Smooth muscle cell of the brain vasculature (primary cell): ENCODE measurements at regions not wholly inside any gene's neighbourhood (a gene's known extent, or its start where the extent isn't known, plus 50 kb on each side); places are given as distances from the start of the nearest gene placed in this dataset.

Experiments used
- DNase-seq: peaks from one replicate; pipeline ENCODE4 v3.0.0-alpha.2; 2012; ENCODE audit warnings: low read depth, low spot score

DNA sequence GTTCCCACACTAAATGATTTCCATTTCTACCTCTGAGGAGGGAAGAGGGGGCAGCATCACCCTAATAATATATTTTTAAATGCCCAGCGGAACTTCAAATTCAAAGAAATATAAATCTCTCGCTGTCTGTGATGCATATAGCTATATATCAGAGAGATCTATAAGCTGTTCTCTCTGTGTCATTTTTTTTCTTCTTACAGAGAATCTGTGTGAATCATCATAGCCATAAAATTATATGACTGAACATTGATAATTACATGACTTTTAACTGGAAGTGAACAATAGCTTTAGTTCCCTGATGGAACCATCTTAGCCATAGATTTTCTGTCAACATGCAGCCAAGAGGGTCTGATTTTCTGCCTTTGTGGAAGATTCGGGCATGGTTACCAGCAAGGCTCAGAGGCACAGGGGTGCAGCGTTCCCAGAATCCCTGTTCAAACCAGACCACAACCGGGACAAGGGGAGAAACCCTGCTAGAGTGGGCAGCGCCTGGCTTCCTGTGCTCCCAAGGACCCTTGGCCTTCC, 93.7 kb upstream of the OSMR start:
- no peak for DNase-seq

GRCh38 chr5:38752622-38753021, 93.2 kb upstream of the OSMR start:
- DNase-seq, result no peak

GRCh38 chr5:38753141-38753540, 92.7 kb upstream of the OSMR start:
- DNase-seq, result no peak

- no peak for DNase-seq
Measured at GRCh38 chr5:38753776-38754175, 92.0 kb upstream of the OSMR start.

GRCh38 chr5:38755181-38755580, 90.6 kb upstream of the OSMR start:
- peak; percentile 50 for DNase-seq

DNA sequence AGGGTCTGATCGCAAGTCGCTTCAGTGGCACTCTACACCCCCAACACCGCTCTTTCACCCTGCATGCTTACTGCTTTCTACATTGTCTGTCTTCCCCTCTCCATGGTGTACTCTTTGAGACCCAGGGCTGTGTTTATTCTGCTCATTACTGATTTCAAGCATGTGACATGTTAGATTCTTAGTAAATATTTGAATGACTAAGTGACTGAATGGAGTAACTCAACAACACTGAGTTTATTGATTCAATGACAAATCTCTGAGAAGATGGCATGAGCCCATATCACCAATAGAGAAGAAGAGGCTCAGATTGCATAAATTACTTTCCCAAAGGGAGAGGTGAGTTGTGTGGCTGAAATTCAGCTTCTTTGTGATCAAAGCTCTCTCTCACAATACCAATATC, 89.7 kb upstream of the OSMR start:
- DNase-seq, result no peak

GRCh38 chr5:38757451-38758245, 88.2 kb upstream of the OSMR start:
- DNase-seq, result no peak

- no peak for DNase-seq
Measured at GRCh38 chr5:38758774-38759600, 86.8 kb upstream of the OSMR start.

DNA sequence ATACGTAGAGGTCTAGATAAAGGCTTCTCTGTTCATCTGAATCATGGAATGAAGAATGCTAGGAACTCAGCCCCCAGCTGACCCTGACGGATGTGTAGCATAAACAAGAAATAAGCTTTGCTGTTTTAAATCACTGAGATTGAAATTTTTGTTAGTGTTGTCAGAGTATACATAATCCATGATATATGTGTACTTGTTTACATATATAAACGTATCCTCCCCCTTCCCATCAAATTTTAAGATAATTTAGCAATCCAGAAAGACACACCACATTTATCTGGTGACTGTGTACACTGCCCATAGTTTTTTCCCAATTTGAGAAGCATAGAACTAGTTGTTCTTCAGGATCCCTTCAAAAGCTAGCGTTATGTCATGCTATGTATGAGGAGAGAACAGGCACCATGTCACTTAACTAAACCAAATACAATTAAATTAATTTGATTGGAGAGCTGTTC, 80.8 kb upstream of the OSMR start:
- no peak for DNase-seq

GRCh38 chr5:38765399-38765861, 80.4 kb upstream of the OSMR start:
- no peak for DNase-seq

- DNase-seq, result no peak
Measured at GRCh38 chr5:38766151-38766550, 79.7 kb upstream of the OSMR start.

DNA sequence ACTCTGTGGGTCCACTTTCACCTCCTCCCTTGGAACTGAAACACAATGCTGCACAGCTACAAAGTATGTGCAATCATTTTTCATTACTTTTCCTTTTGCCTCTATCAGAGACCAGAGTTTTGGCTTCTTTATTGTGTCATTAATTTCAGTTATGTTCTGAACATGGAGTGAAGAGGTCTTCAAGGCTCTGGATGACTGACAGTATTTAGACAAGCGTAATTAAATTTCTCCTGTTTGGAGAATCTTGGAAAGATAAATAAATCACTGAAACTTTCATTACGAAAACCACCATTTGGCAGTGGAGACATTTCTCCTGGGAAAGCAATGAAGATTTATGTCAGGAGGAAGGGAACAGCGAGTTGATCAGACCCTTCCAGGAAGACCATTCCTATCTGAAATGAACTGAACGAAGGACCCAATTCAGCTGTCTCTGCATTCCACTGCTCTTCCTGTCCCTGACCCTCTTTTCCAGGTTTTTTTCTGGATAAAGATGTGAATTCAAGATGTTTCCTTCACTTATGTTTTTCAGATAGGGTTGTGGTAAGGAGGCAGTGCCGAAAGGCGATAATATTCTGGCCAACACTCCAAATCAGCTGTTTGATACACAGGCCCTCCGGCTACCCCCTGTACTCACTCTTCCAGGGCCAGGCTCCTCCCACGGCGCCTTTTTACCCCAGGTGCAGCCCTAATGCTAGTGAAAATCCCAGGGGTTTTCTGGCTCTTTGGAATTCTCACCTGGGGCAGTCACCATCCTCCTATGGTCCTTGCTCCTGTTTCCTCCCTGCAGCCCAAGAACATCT, 77.2 kb upstream of the OSMR start:
- DNase-seq, result no peak

GRCh38 chr5:38772471-38772870, 73.3 kb upstream of the OSMR start:
- DNase-seq, result no peak

GRCh38 chr5:38775218-38775840, 70.5 kb upstream of the OSMR start:
- no peak for DNase-seq

DNA sequence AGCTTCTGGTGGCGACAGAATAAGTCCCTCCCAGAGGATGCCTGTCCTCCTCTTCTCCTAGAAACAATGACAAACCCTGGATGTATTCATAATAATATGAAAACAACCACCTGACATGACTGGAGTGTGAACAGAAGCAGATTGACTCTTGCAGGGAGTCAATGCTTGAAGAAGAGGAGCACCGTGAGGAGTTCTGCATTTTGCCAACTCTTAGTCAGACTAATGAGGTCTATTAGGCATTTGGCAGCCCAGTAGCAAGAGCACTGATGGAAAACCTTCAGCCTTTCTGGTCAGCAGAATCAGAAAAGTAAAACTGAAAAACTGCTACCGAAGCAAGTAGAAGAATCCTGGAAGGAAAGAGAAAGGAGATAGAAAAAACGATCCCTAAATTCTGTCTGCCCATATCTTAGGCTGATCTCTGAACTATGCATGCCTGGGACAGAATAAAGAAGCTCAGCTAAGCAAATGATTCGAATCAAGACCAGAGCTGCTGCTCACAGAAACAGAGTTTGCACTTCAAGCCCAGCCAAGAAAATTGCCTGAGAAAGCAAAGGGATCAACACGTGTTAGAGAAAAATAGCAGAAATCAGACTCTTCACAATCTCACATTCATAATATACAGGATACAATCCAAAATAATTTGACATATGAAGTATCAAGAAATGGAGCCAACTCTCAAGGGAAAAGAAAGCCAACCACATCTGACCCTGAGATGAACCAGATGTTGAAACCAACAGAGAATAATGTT, 69.5 kb upstream of the OSMR start:
- DNase-seq, result no peak

DNA sequence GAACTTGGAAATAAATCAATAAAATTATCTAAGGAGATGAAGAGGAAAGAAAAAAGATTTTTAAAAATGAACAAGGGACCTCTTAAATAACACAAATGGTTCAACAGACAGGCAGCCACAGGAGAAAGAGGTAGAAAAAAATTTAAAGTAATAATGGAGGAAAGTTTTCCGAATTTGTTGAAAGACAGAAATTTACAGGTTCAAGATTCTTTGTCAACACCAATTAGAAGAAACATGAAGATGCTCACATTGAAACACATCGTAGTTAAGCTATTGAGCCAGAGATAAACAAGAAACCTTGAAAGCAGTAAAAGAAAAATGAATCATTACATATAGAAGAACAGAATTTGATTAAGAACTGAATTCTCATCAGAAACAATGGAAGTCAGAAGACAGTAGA, 68.7 kb upstream of the OSMR start:
- no peak for DNase-seq

DNA sequence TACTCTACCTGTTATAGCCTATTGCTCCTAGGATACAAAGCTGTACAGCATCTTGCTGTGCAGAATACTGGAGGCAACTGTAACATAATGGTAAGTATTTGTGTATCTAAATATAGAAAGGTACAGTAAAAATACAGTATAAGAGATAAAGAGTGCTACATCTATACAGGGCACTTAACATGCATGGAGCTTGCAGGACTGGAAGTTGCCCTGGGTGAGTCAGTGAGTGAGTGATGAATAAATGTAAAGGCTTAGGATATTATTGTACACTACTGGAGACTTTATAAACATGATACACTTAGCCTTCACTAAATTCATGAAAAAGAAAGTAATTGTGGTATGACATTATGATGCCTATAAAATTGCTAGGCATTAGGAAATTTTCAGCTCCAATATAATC, 65.5 kb upstream of the OSMR start:
- no peak for DNase-seq

GRCh38 chr5:38780945-38781344, 64.9 kb upstream of the OSMR start:
- peak; percentile 78 for DNase-seq

DNA sequence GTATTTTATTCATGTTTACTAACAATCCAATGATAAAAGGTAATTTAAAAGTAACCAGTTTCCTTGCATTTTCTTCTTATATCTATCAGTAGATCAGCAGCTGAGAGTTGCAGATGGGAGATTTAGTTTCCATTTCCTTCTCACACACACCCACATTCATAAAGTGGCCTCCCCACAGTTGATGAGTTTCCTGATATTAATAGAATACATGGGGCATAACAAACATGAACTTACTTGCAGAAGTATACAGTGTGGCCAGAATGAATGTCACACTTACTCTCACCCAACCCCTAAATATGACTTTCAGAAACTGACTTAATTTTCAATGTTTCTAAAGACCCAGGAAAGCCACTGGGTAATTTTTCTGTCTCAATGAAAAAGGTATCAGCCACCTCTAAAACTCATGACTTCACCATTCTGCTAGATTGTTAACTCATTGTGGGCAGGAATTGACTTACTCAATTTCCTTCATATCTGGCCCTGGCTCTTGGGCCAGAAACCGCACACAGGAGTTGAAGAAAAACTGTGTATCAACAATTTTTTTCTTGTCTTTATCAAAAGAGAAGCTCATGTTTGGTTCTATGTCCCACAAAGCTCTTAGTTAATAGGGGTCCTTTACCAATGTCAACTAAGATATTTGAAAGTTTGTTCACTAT, 63.5 kb upstream of the OSMR start:
- no peak for DNase-seq

DNA sequence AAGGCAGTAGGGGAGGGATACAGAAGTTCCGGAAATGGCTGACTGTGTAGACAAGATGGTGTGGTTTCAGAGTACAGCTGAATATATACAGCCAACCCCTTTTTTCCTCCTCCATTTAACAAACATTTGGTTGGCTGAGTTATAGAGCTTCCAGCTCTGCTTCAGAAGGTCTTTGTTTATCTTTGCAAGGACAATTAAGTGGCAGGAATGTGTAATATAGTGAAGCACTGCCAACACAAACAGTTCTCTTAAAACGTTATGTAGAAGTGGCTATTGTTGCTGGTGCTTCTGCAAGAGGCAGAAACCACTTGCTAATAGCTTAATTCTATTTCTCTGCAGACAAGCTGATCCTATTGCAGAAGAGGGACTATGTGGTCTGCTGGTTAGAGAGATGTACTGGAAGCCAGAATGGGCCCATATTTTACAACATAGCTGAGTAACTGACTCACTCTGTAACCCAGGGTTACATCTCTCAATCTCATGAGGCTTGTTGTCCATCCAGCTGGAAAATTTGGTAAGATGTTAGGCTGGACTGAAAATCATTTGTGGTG, 62.7 kb upstream of the OSMR start:
- DNase-seq, result peak; percentile 69
